ENCODE measurements at regions not wholly inside any gene's neighbourhood (a gene's known extent, or its start where the extent isn't known, plus 50 kb on each side); places are given as distances from the start of the nearest gene placed in this dataset.

DNA sequence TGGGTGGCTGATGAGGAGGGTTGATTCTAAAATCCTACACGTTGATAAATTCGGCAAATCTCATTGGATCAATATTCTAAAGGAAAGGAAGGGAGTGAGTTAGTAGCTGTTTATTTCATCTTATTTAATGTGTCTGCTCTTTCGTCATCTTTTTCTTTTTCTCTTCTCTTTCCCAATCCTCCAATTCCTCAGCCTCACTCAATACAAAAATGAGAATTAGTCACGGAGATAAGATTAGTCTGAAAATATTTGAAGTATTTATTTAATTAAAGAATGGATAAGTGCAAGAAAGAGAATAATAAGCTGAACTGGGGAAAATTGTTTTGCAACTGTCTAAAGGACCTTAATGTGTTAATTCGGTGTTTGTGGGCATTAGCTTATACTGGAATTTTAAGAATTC lies 1095.1 kb downstream of the DTWD2 start:
- TF ChIP-seq TAF1 (IDR thresholded peaks at IDR 0.05; ENCODE audit: low read depth, low read length): no peak
- TF ChIP-seq POLR2A (IDR thresholded peaks at IDR 0.05; ENCODE audit: low read depth, low read length): no peak
